ENCODE measurements at regions not wholly inside any gene's neighbourhood (a gene's known extent, or its start where the extent isn't known, plus 50 kb on each side); places are given as distances from the start of the nearest gene placed in this dataset.

GRCh38 chr3:118529554-118529953 lies 505.1 kb downstream of the IGSF11 start (continued):
- TF ChIP-seq RAD21 (IDR thresholded peaks at IDR 0.05 in 1 of 2, conservative IDR thresholded peaks at IDR 0.05 in 1 of 2; ENCODE audit: low read depth in 2 of 2, low read length in 2 of 2) (no peak), CHD2 (IDR thresholded peaks at IDR 0.05; ENCODE audit: low read length) (no peak), POLR2AphosphoS5 (IDR thresholded peaks at IDR 0.05; ENCODE audit: low read depth, low read length) (no peak), TAF1 (IDR thresholded peaks at IDR 0.05; ENCODE audit: low read depth, low read length) (no peak), BCL11A (IDR thresholded peaks at IDR 0.05; ENCODE audit: low read depth in 2 of 2, low read length in 2 of 2) (no peak), SP1 (IDR thresholded peaks at IDR 0.05; ENCODE audit: low read depth, low read length) (no peak)
